ENCODE measurements at regions not wholly inside any gene's neighbourhood (a gene's known extent, or its start where the extent isn't known, plus 50 kb on each side); places are given as distances from the start of the nearest gene placed in this dataset.

- no peak for TF ChIP-seq EZH2phosphoT487 (IDR thresholded peaks at IDR 0.05; ENCODE audit: borderline replicate concordance, low read length)
- no peak for TF ChIP-seq CTCF (IDR thresholded peaks at IDR 0.05; ENCODE audit: low read depth, low read length, poor library complexity, severe bottlenecking)
These were observed 480.1 kb upstream of the MPDZ start for GRCh38 chr9:13759551-13759950.

Data from DOHH2 (cell line).